IMR-90 (cell line): ENCODE measurements at regions not wholly inside any gene's neighbourhood (a gene's known extent, or its start where the extent isn't known, plus 50 kb on each side); places are given as distances from the start of the nearest gene placed in this dataset.

ENCODE experiments used
- ATAC-seq: fragments of 200-7000 bp; cut with Tn5 transposase; 2 replicates; pipeline ENCODE4 v1.9.1; 2020; ENCODE audit warnings: low read depth, mild to moderate bottlenecking, moderate library complexity
- BruUV-seq: library from RNA; stranded (reverse); fragments of 400-500 nt; replicated peaks from 2 replicates; lab custom pipeline; 2021; lab: Mats Ljungman, UMichigan
- CTCF ChIA-PET: fragments of 300-600 bp; formaldehyde crosslinking; extraction: SDS; loops from one replicate; lab custom pipeline; 2021; ENCODE audit warnings: antibody characterized with exemption; lab: Yijun Ruan, JAX
- POLR2A ChIA-PET: fragments of 300-600 bp; sonication (Branson Sonifier 250); formaldehyde crosslinking; loops from one replicate; lab custom pipeline; 2022; ENCODE audit warnings: antibody characterized with exemption; ENCODE audit not compliant: unreplicated experiment; lab: Charles Lee
- DNase-seq: peaks from one replicate; pipeline ENCODE4 v3.0.0; 2013
- H2AFZ ChIP-seq: replicated peaks from 2 replicates; pipeline ENCODE3; 2013; ENCODE audit warnings: low read length, mild to moderate bottlenecking; ENCODE audit not compliant: poor library complexity
- H2AK5ac ChIP-seq: 2 replicates; pipeline ENCODE4 v1.6.1; 2013; ENCODE audit warnings: low read depth, low read length, inconsistent platforms
- H2AK9ac ChIP-seq: replicated peaks from 2 replicates; pipeline ENCODE3; 2013; ENCODE audit warnings: mild to moderate bottlenecking, low read depth, low read length, moderate library complexity; ENCODE audit not compliant: poor library complexity
- H2BK120ac ChIP-seq: 2 replicates; pipeline ENCODE4 v1.6.1; 2013; ENCODE audit warnings: low read depth, low read length, inconsistent platforms
- H2BK15ac ChIP-seq: 3 replicates; pipeline ENCODE4 v1.6.1; 2013; ENCODE audit warnings: low read depth, low read length, inconsistent platforms
- H2BK20ac ChIP-seq: 2 replicates; pipeline ENCODE4 v1.6.1; 2013; ENCODE audit warnings: low read depth, mild to moderate bottlenecking, inconsistent platforms, low read length, moderate library complexity
- H2BK5ac ChIP-seq: 2 replicates; pipeline ENCODE4 v1.6.1; 2013; ENCODE audit warnings: mild to moderate bottlenecking, low read depth, low read length, inconsistent platforms; ENCODE audit not compliant: poor library complexity, severe bottlenecking
- H3K14ac ChIP-seq: replicated peaks from 2 replicates; pipeline ENCODE4 v1.6.1; 2013; ENCODE audit warnings: low read depth, low read length, inconsistent platforms
- H3K18ac ChIP-seq: 2 replicates; pipeline ENCODE4 v1.6.1; 2013; ENCODE audit warnings: low read depth, low read length, control low read depth
- H3K23ac ChIP-seq: 2 replicates; pipeline ENCODE4 v1.6.1; 2013; ENCODE audit warnings: low read depth, low read length, inconsistent platforms
- H3K27ac ChIP-seq: 2 replicates; pipeline ENCODE4 v1.5.1; 2013; ENCODE audit warnings: mild to moderate bottlenecking, control low read depth, low read length; ENCODE audit not compliant: insufficient read depth
- H3K27me3 ChIP-seq: 2 replicates; pipeline ENCODE4 v1.6.1; 2013; ENCODE audit warnings: low read length; ENCODE audit not compliant: control insufficient read depth, insufficient read depth
- H3K36me3 ChIP-seq: 2 replicates; pipeline ENCODE4 v1.6.1; 2013; ENCODE audit warnings: low read length, mixed read lengths; ENCODE audit not compliant: control insufficient read depth, insufficient read depth
- H3K4ac ChIP-seq: 2 replicates; pipeline ENCODE4 v1.6.1; 2013; ENCODE audit warnings: low read depth, low read length, inconsistent platforms
- H3K4me1 ChIP-seq: 2 replicates; pipeline ENCODE4 v1.6.1; 2013; ENCODE audit warnings: low read length, mixed read lengths; ENCODE audit not compliant: control insufficient read depth, insufficient read depth
- H3K4me2 ChIP-seq: 2 replicates; pipeline ENCODE4 v1.6.1; 2013; ENCODE audit warnings: low read depth, mild to moderate bottlenecking, control low read depth, low read length, moderate library complexity
- H3K4me3 ChIP-seq: 2 replicates; pipeline ENCODE4 v1.5.1; 2013; ENCODE audit warnings: low read depth, mild to moderate bottlenecking, control low read depth, low read length, moderate library complexity; ENCODE audit not compliant: insufficient read depth
- H3K56ac ChIP-seq: 2 replicates; pipeline ENCODE4 v1.6.1; 2013; ENCODE audit warnings: low read length, inconsistent platforms; ENCODE audit not compliant: insufficient read depth; ENCODE audit errors: extremely low read depth
- H3K79me1 ChIP-seq, 2 experiments: 2 replicates each; pipeline ENCODE4 v1.6.1; 2013; ENCODE audit warnings: low read length in 2 of 2, inconsistent platforms in 1 of 2, low read depth in 1 of 2
- H3K9ac ChIP-seq: 2 replicates; pipeline ENCODE4 v1.6.1; 2013; ENCODE audit warnings: low read depth, low read length, control low read depth
- H3K9me1 ChIP-seq: 2 replicates; pipeline ENCODE4 v1.6.1; 2013; ENCODE audit warnings: low read length, inconsistent platforms; ENCODE audit not compliant: insufficient read depth
- H3K9me3 ChIP-seq: 2 replicates; pipeline ENCODE4 v1.6.1; 2013; ENCODE audit warnings: low read length; ENCODE audit not compliant: control insufficient read depth, insufficient read depth
- H4K20me1 ChIP-seq: 2 replicates; pipeline ENCODE4 v1.6.1; 2013; ENCODE audit warnings: low read length, inconsistent platforms; ENCODE audit not compliant: insufficient read depth
- H4K5ac ChIP-seq: 2 replicates; pipeline ENCODE4 v1.6.1; 2013; ENCODE audit warnings: mild to moderate bottlenecking, low read depth, low read length, control low read depth
- H4K8ac ChIP-seq, 2 experiments: 2 replicates each; pipeline ENCODE4 v1.6.1; 2013; ENCODE audit warnings: low read depth in 2 of 2, low read length in 2 of 2, control low read depth in 1 of 2, inconsistent platforms in 1 of 2
- H4K91ac ChIP-seq: 2 replicates; pipeline ENCODE4 v1.6.1; 2013; ENCODE audit warnings: low read depth, low read length, inconsistent platforms; ENCODE audit not compliant: insufficient read depth
- CHD1 ChIP-seq: IDR thresholded peaks from 2 replicates; pipeline ENCODE4 v1.6.1; 2012; ENCODE audit warnings: low read depth, low read length, improper control_type of control experiment
- MAFK ChIP-seq: IDR thresholded peaks from 2 replicates; pipeline ENCODE4 v1.6.1; 2012; ENCODE audit warnings: low read depth, low read length, improper control_type of control experiment
- MAZ ChIP-seq: IDR thresholded peaks from 2 replicates; pipeline ENCODE4 v1.6.1; 2012; ENCODE audit warnings: low read depth, mild to moderate bottlenecking, low read length, improper control_type of control experiment, moderate library complexity, borderline replicate concordance
- NFE2L2 ChIP-seq: fragments of 150-350 bp; IDR thresholded peaks from 2 replicates; pipeline ENCODE4 v1.6.1; 2016; ENCODE audit warnings: low read depth, mild to moderate bottlenecking, low read length
- RAD21 ChIP-seq: IDR thresholded peaks from 2 replicates; pipeline ENCODE4 v1.6.1; 2012; ENCODE audit warnings: low read length, improper control_type of control experiment
- SMC3 ChIP-seq: fragments of 150-350 bp; IDR thresholded peaks from 2 replicates; pipeline ENCODE4 v1.6.1; 2016; ENCODE audit warnings: low read depth, mild to moderate bottlenecking, antibody characterized with exemption, low read length, moderate library complexity
- whole genome bisulfite sequencing, 2 experiments: methylation state at CpG; one replicate each; pipeline versions ENCODE4 v1.1.5 to v1.1.7; 2013; ENCODE audit warnings: missing lambda C conversion rate in 2 of 2; ENCODE audit not compliant: insufficient read length in 1 of 2; ENCODE audit errors: extremely low coverage in 2 of 2; 5-methylcytosine and 5-hydroxymethylcytosine counted together
- dilution Hi-C: fragments of 300-500 bp; cut with HindIII; formaldehyde crosslinking; loops from one replicate; pipeline ENCODE4 v1.14.3; 2018; ENCODE audit warnings: low sequenced_read_pairs; ENCODE audit not compliant: unreplicated experiment
- in situ Hi-C: fragments of 300-500 bp; cut with MboI; formaldehyde crosslinking; loops from 3 replicates; pipeline ENCODE4 v1.14.3; 2019; ENCODE audit warnings: low sequenced_read_pairs, inconsistent platforms, mixed read lengths
- intact Hi-C: fragments of 100-400 bp; cut with micrococcal nuclease; formaldehyde crosslinking; loops from 2 replicates; pipeline ENCODE4 v1.10.0; 2022
- TF ChIP-seq, protein P1 (sequence below): fragments of 150-350 bp; IDR thresholded peaks from 2 replicates; pipeline ENCODE4 v1.6.1; 2017; ENCODE audit warnings: mild to moderate bottlenecking, antibody characterized with exemption, low read length, low read depth

DNA sequence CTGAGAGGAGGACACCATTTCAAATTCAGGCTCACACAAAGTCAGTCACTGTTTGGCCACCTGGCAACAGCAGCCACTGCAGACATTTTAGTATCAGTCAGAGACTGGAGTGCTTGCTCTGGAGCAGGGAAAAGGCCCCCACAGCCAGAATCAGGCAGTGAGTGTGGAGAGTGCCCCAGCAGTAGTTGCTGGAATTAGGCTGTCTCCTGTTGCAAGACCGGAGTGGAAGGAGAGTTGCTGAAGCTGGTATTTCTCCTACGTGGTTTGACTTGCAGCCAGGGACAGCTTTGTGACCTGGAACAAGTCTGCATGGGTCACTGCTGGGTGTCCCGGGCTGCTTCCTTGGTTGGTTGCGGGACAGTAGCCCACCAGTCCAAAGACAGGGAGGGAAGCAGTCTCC is 78.4 kb upstream of the TMEM168 start:
- H3K4me3 ChIP-seq, result no peak overlapping the region

More for the DNA sequence above, 78.4 kb upstream of the TMEM168 start:
- TF ChIP-seq MAZ, result no peak
- TF ChIP-seq SMC3, result no peak
- no peak for TF ChIP-seq NFE2L2
- TF ChIP-seq CHD1, result no peak
- TF ChIP-seq, protein P1, sequence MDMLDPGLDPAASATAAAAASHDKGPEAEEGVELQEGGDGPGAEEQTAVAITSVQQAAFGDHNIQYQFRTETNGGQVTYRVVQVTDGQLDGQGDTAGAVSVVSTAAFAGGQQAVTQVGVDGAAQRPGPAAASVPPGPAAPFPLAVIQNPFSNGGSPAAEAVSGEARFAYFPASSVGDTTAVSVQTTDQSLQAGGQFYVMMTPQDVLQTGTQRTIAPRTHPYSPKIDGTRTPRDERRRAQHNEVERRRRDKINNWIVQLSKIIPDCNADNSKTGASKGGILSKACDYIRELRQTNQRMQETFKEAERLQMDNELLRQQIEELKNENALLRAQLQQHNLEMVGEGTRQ, result no peak
- no peak for TF ChIP-seq MAFK
- TF ChIP-seq RAD21, result no peak
- H2AK5ac ChIP-seq, result no peak overlapping the region
- in situ Hi-C loops, result no loop called here
- no peaks in the 10 kb centered on the region for H3K9me1 ChIP-seq
- no peak overlapping the region for H3K27ac ChIP-seq
- H4K5ac ChIP-seq, result no peak overlapping the region
- H3K18ac ChIP-seq, result no peak overlapping the region
- BruUV-seq, result no TSS peak
- H3K9me3 ChIP-seq, result no peaks in the 10 kb centered on the region
- H3K4me1 ChIP-seq, result peaks cover 2% of the 10 kb centered on the region; the same call in 1 of the 2 replicates
- no peak overlapping the region for H3K23ac ChIP-seq
- H2BK120ac ChIP-seq, result no peak overlapping the region
- H2AFZ ChIP-seq, result no peak overlapping the region
- ATAC-seq (no peak), DNase-seq (no peak)
- intact Hi-C loops, result no loop called here
- no peak overlapping the region for H4K8ac ChIP-seq
- H3K56ac ChIP-seq, result no peak overlapping the region
- dilution Hi-C loops, result no loop called here
- no peak overlapping the region for H2BK20ac ChIP-seq
- no peak overlapping the region for H3K14ac ChIP-seq
- no peak overlapping the region for H3K9ac ChIP-seq
- H2BK5ac ChIP-seq, result no peak overlapping the region
- no peaks in the 10 kb centered on the region for H3K27me3 ChIP-seq
- H3K4me2 ChIP-seq, result no peak overlapping the region
- H2BK15ac ChIP-seq, result no peak overlapping the region
- no peak overlapping the region for H3K4ac ChIP-seq
- POLR2A ChIA-PET, result no interaction called here
- H3K36me3 ChIP-seq, result no peaks in the 10 kb centered on the region
- H3K79me1 ChIP-seq, result peaks cover 5 to 32% of the 10 kb centered on the region in 2 experiments; a peak in 3 of 4 replicates
- peaks cover 15% of the 10 kb centered on the region; the same call in 1 of the 2 replicates for H4K20me1 ChIP-seq
- WGBS, 2 experiments, result no CpG with 5 or more reads among the region's 4 CpGs
- no peak overlapping the region for H2AK9ac ChIP-seq
- H4K91ac ChIP-seq, result no peak overlapping the region
- CTCF ChIA-PET, result interaction anchor here (2.1 kb wide), 1 partner anchor 11 kb away, joined by 9 read pairs; no protein-coding TSS in a partner anchor
